PFSK-1 (cell line): ENCODE measurements at regions not wholly inside any gene's neighbourhood (a gene's known extent, or its start where the extent isn't known, plus 50 kb on each side); places are given as distances from the start of the nearest gene placed in this dataset.

Source experiments
- FOXP2 ChIP-seq: optimal IDR thresholded peaks from 2 replicates; pipeline ENCODE3; 2011; ENCODE audit warnings: borderline replicate concordance, control low read depth, inconsistent platforms; ENCODE audit not compliant: insufficient read depth; ENCODE audit errors: extremely low read length, extremely low read depth
- POLR2AphosphoS5 ChIP-seq: IDR thresholded peaks from 2 replicates; pipeline ENCODE4 v1.6.1; 2012; ENCODE audit warnings: low read depth, mild to moderate bottlenecking, control low read depth, low read length, moderate library complexity
- SIN3A ChIP-seq: IDR thresholded peaks from 2 replicates; pipeline ENCODE4 v1.6.1; 2012; ENCODE audit warnings: mild to moderate bottlenecking, low read length, moderate library complexity, borderline replicate concordance; ENCODE audit not compliant: insufficient read depth
- TAF1 ChIP-seq: IDR thresholded peaks from 2 replicates; pipeline ENCODE4 v1.6.1; 2012; ENCODE audit warnings: low read length, control low read depth, borderline replicate concordance; ENCODE audit not compliant: insufficient read depth
- TF ChIP-seq, protein P1 (sequence below), 2 experiments: IDR thresholded peaks; 2 replicates each; pipeline versions ENCODE4 v1.6.1 to v1.8.0; 2011 to 2012; ENCODE audit warnings: low read depth in 2 of 2, low read length in 2 of 2, control low read depth in 1 of 2, inconsistent platforms in 1 of 2, mild to moderate bottlenecking in 1 of 2, moderate library complexity in 1 of 2; ENCODE audit not compliant: insufficient read depth in 1 of 2

DNA sequence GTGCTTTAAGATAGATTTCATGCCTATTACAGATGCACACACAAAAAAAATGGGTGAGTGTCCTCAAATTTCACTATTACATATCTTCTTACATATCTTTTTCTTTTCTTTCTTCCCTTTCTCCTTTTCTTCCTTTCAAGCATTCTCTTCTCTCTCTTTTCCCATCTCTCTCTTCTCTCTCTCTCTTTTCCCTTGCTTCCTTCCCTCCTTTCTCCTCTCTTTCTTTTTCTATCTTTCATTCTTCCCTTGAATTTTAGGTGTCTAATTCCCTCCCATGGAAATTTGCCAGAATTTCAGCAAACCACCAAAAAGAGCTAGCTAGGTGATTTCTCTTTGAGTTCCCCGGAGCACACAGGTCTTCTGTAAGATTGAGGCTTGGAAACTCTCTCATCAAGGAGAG lies 395.3 kb upstream of the RUNX1 start:
- TF ChIP-seq POLR2AphosphoS5 (no peak), FOXP2 (no peak), SIN3A (no peak), TAF1 (no peak)
- TF ChIP-seq, protein P1, sequence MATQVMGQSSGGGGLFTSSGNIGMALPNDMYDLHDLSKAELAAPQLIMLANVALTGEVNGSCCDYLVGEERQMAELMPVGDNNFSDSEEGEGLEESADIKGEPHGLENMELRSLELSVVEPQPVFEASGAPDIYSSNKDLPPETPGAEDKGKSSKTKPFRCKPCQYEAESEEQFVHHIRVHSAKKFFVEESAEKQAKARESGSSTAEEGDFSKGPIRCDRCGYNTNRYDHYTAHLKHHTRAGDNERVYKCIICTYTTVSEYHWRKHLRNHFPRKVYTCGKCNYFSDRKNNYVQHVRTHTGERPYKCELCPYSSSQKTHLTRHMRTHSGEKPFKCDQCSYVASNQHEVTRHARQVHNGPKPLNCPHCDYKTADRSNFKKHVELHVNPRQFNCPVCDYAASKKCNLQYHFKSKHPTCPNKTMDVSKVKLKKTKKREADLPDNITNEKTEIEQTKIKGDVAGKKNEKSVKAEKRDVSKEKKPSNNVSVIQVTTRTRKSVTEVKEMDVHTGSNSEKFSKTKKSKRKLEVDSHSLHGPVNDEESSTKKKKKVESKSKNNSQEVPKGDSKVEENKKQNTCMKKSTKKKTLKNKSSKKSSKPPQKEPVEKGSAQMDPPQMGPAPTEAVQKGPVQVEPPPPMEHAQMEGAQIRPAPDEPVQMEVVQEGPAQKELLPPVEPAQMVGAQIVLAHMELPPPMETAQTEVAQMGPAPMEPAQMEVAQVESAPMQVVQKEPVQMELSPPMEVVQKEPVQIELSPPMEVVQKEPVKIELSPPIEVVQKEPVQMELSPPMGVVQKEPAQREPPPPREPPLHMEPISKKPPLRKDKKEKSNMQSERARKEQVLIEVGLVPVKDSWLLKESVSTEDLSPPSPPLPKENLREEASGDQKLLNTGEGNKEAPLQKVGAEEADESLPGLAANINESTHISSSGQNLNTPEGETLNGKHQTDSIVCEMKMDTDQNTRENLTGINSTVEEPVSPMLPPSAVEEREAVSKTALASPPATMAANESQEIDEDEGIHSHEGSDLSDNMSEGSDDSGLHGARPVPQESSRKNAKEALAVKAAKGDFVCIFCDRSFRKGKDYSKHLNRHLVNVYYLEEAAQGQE (IDR thresholded peaks at IDR 0.05; ENCODE audit: insufficient read depth in 1 of 2, low read depth in 2 of 2, low read length in 2 of 2): no peak
